Keratinocyte (primary cell): ENCODE measurements at regions not wholly inside any gene's neighbourhood (a gene's known extent, or its start where the extent isn't known, plus 50 kb on each side); places are given as distances from the start of the nearest gene placed in this dataset.

ENCODE experiments used
- DNase-seq: peaks from one replicate; pipeline ENCODE4 v3.0.0-alpha.2; 2011; ENCODE audit warnings: low read depth, missing footprints, low spot score
- FAIRE-seq: peaks from 2 replicates; lab custom pipeline; 2011; peaks lifted over from hg19 to GRCh38; lab: Jason Lieb, UNC
- H2AFZ ChIP-seq: 2 replicates; pipeline ENCODE4 v1.6.0; 2012; ENCODE audit warnings: low read length, control low read depth, inconsistent platforms; ENCODE audit not compliant: control insufficient read depth
- H3K27ac ChIP-seq: 2 replicates; pipeline ENCODE4 v1.5.1; 2011; ENCODE audit warnings: low read length; ENCODE audit not compliant: control insufficient read depth, insufficient read depth
- H3K27me3 ChIP-seq: 3 replicates; pipeline ENCODE4 v1.6.0; 2011; ENCODE audit warnings: low read length; ENCODE audit not compliant: control insufficient read depth, insufficient read depth; ENCODE audit errors: extremely low read depth
- H3K36me3 ChIP-seq, 2 experiments: 2 replicates in 1 of 2; 3 replicates in 1 of 2; pipeline ENCODE4 v1.5.1; 2011; ENCODE audit warnings: low read length in 2 of 2, mild to moderate bottlenecking in 1 of 2; ENCODE audit not compliant: control insufficient read depth in 2 of 2, insufficient read depth in 2 of 2; ENCODE audit errors: extremely low read depth in 1 of 2
- H3K4me1 ChIP-seq: 3 replicates; pipeline ENCODE4 v1.5.1; 2011; ENCODE audit warnings: low read length; ENCODE audit not compliant: control insufficient read depth, insufficient read depth; ENCODE audit errors: extremely low read depth
- H3K4me2 ChIP-seq: 3 replicates; pipeline ENCODE4 v1.6.0; 2011; ENCODE audit warnings: low read depth, low read length; ENCODE audit not compliant: control insufficient read depth, insufficient read depth; ENCODE audit errors: extremely low read depth
- H3K4me3 ChIP-seq, 3 experiments: fragments of 200-600 bp in 1 of 3; sonication (generic) in 1 of 3; 2 replicates in 2 of 3; 3 replicates in 1 of 3; pipeline ENCODE4 v1.5.1; 2011 to 2016; ENCODE audit warnings: low read length in 3 of 3, mild to moderate bottlenecking in 3 of 3, control low read depth in 2 of 3, inconsistent platforms in 1 of 3, low read depth in 1 of 3, mixed read lengths in 1 of 3, mixed run types in 1 of 3, moderate library complexity in 1 of 3; ENCODE audit not compliant: control insufficient read depth in 2 of 3, insufficient read depth in 2 of 3; ENCODE audit errors: extremely low read depth in 1 of 3
- H3K79me2 ChIP-seq: 2 replicates; pipeline ENCODE4 v1.6.0; 2012; ENCODE audit warnings: low read length; ENCODE audit not compliant: control insufficient read depth, insufficient read depth
- H3K9ac ChIP-seq: 3 replicates; pipeline ENCODE4 v1.6.0; 2011; ENCODE audit warnings: low read length; ENCODE audit not compliant: control insufficient read depth, insufficient read depth; ENCODE audit errors: extremely low read depth
- H3K9me1 ChIP-seq: 3 replicates; pipeline ENCODE4 v1.6.0; 2011; ENCODE audit warnings: low read length; ENCODE audit not compliant: control insufficient read depth, insufficient read depth; ENCODE audit errors: extremely low read depth
- H3K9me3 ChIP-seq: 2 replicates; pipeline ENCODE4 v1.5.1; 2012; ENCODE audit warnings: low read depth, low read length; ENCODE audit not compliant: control insufficient read depth
- H4K20me1 ChIP-seq: 3 replicates; pipeline ENCODE4 v1.6.0; 2011; ENCODE audit warnings: low read length; ENCODE audit not compliant: control insufficient read depth, insufficient read depth; ENCODE audit errors: extremely low read depth
- EZH2 ChIP-seq: IDR thresholded peaks from one replicate; pipeline ENCODE4 v1.6.1; 2012; ENCODE audit warnings: inconsistent platforms, mild to moderate bottlenecking, low read length, moderate library complexity
- dilution Hi-C: fragments of 300-500 bp; cut with MboI; formaldehyde crosslinking; loops from one replicate; pipeline ENCODE4 v1.7.0; 2020; ENCODE audit warnings: low sequenced_read_pairs; ENCODE audit not compliant: extremely low pct_ligation_motif_present
- TF ChIP-seq, protein P1 (sequence below), 3 experiments: IDR thresholded peaks in 1 of 3; conservative IDR thresholded peaks in 1 of 3; optimal IDR thresholded peaks in 1 of 3; 2 replicates in 2 of 3; 3 replicates in 1 of 3; pipeline versions ENCODE3 to v1.5.1; 2011; ENCODE audit warnings: low read length in 3 of 3, mild to moderate bottlenecking in 3 of 3, moderate library complexity in 2 of 3, control low read depth in 1 of 3, inconsistent platforms in 1 of 3; ENCODE audit not compliant: insufficient read depth in 2 of 3; ENCODE audit errors: extremely low read depth in 1 of 3

DNA sequence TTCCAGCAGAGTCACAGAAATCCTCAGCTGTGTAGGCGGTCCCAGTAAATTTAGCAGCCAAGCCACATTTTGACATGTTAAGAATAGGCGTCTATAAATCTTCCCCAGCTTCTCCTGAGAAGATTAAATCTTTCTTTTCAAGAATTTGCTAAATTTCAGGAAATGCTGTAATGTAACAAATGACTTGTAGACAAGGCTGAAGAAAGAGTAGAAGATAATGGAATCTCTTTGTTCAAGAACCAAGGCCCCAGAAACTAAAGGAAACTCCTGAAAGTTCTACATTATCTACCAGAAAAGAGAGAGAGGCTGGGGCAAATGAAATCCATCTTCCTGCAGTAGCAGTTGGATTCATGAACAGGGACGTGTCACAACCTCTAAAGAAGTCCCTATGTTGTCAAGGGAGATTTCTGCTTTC, 760.3 kb downstream of the NOVA1 start:
- H3K9ac ChIP-seq = no peak overlapping the region
- H3K79me2 ChIP-seq = no peaks in the 10 kb centered on the region
- H3K27ac ChIP-seq = no peak overlapping the region
- no peaks in the 10 kb centered on the region for H3K27me3 ChIP-seq
- H3K36me3 ChIP-seq = no peaks in the 10 kb centered on the region
- no peak overlapping the region for H3K4me3 ChIP-seq
- H3K4me1 ChIP-seq = no peaks in the 10 kb centered on the region
- DNase-seq (no peak), FAIRE-seq (no peak)
- no peaks in the 10 kb centered on the region for H3K9me3 ChIP-seq
- dilution Hi-C loops = no loop called here
- no peaks in the 10 kb centered on the region for H3K9me1 ChIP-seq
- H3K4me2 ChIP-seq = no peak overlapping the region
- H4K20me1 ChIP-seq = no peaks in the 10 kb centered on the region
- no peak for TF ChIP-seq EZH2
- TF ChIP-seq, protein P1, sequence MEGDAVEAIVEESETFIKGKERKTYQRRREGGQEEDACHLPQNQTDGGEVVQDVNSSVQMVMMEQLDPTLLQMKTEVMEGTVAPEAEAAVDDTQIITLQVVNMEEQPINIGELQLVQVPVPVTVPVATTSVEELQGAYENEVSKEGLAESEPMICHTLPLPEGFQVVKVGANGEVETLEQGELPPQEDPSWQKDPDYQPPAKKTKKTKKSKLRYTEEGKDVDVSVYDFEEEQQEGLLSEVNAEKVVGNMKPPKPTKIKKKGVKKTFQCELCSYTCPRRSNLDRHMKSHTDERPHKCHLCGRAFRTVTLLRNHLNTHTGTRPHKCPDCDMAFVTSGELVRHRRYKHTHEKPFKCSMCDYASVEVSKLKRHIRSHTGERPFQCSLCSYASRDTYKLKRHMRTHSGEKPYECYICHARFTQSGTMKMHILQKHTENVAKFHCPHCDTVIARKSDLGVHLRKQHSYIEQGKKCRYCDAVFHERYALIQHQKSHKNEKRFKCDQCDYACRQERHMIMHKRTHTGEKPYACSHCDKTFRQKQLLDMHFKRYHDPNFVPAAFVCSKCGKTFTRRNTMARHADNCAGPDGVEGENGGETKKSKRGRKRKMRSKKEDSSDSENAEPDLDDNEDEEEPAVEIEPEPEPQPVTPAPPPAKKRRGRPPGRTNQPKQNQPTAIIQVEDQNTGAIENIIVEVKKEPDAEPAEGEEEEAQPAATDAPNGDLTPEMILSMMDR (optimal IDR thresholded peaks at IDR 0.05 in 1 of 3, IDR thresholded peaks at IDR 0.05 in 1 of 3, conservative IDR thresholded peaks at IDR 0.05 in 1 of 3; ENCODE audit: extremely low read depth in 1 of 3, insufficient read depth in 2 of 3, low read length in 3 of 3) = no peak
- H2AFZ ChIP-seq = no peak overlapping the region

DNA sequence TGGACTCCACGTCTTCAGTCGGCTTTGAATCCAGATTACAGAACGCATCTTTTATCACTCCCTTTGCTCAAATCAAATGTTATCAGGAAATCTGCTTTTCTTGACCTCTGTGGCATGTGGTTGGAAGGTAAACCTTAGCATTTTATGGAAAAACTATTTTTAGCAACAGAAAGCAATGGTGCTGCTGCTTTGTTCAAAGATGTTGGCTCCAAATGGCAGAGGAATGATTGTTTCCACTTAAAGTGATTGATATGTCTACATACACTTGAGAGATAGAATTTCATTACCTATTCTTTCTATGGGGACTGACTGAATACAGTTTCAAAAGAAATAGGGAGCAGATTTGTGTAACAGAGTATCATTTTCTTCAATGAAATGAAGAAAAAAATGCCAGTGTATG, 761.2 kb downstream of the NOVA1 start:
- FAIRE-seq (no peak), DNase-seq (no peak)
- Histone ChIP-seq H3K9me3 (no peaks in the 10 kb centered on the region), H3K27ac (no peak overlapping the region), H3K9ac (no peak overlapping the region), H3K4me1 (no peaks in the 10 kb centered on the region), H3K79me2 (no peaks in the 10 kb centered on the region), H3K4me3 (no peak overlapping the region), H4K20me1 (no peaks in the 10 kb centered on the region), H3K27me3 (no peaks in the 10 kb centered on the region), H3K36me3 (no peaks in the 10 kb centered on the region), H2AFZ (no peak overlapping the region), H3K9me1 (no peaks in the 10 kb centered on the region), H3K4me2 (no peak overlapping the region)
- no peak for TF ChIP-seq EZH2
- TF ChIP-seq, protein P1 (optimal IDR thresholded peaks at IDR 0.05 in 1 of 3, IDR thresholded peaks at IDR 0.05 in 1 of 3, conservative IDR thresholded peaks at IDR 0.05 in 1 of 3; ENCODE audit: extremely low read depth in 1 of 3, insufficient read depth in 2 of 3, low read length in 3 of 3) = no peak
- dilution Hi-C loops = no loop called here
